ENCODE measurements at regions not wholly inside any gene's neighbourhood (a gene's known extent, or its start where the extent isn't known, plus 50 kb on each side); places are given as distances from the start of the nearest gene placed in this dataset.

- Histone ChIP-seq H3K4me2 (ENCODE audit: low read depth, low read length) (no peak overlapping the region), H3K9me3 (replicated peaks; ENCODE audit: insufficient read depth, low read length) (no peaks in the 10 kb centered on the region), H3K4me3 (ENCODE audit: low read length) (no peak overlapping the region), H3K9me2 (replicated peaks; ENCODE audit: insufficient read depth, low read length) (no peaks in the 10 kb centered on the region), H3K4me1 (ENCODE audit: low read length) (peaks cover 6% of the 10 kb centered on the region), H3K79me2 (ENCODE audit: low read length) (no peaks in the 10 kb centered on the region), H3K27me3 (replicated peaks; ENCODE audit: insufficient read depth, low read length) (no peaks in the 10 kb centered on the region), H2AFZ (ENCODE audit: low read length) (no peak overlapping the region), H3K27ac (ENCODE audit: low read length) (no peak overlapping the region), H4K20me1 (ENCODE audit: insufficient read depth, low read length) (no peaks in the 10 kb centered on the region), H3K36me3 (replicated peaks; ENCODE audit: insufficient read depth, low read length) (no peaks in the 10 kb centered on the region), H3K9ac (ENCODE audit: low read length) (no peak overlapping the region), H3F3A (ENCODE audit: insufficient read depth, low read length) (no peaks in the 10 kb centered on the region)
- DNase-seq: no peak
- no peak for TF ChIP-seq CTCF (IDR thresholded peaks at IDR 0.05; ENCODE audit: low read length)
- no peak for TF ChIP-seq EZH2phosphoT487 (IDR thresholded peaks at IDR 0.05; ENCODE audit: low read length)
- no peak for TF ChIP-seq EZH2 (optimal IDR thresholded peaks at IDR 0.05; ENCODE audit: low read depth, low read length)
These were observed 67.9 kb upstream of the LIN7A start for GRCh38 chr12:81005606-81006005.

GRCh38 chr12:81000831-81001230 is 63.1 kb upstream of the LIN7A start:
- TF ChIP-seq CTCF (IDR thresholded peaks at IDR 0.05; ENCODE audit: low read length) (no peak), EZH2phosphoT487 (IDR thresholded peaks at IDR 0.05; ENCODE audit: low read length) (no peak), EZH2 (optimal IDR thresholded peaks at IDR 0.05; ENCODE audit: low read depth, low read length) (no peak)
- H3K9ac ChIP-seq (ENCODE audit: low read length): no peak overlapping the region
- H2AFZ ChIP-seq (ENCODE audit: low read length): no peak overlapping the region
- no peaks in the 10 kb centered on the region for H4K20me1 ChIP-seq (ENCODE audit: insufficient read depth, low read length)
- peaks cover 6% of the 10 kb centered on the region for H3K4me1 ChIP-seq (ENCODE audit: low read length)
- H3F3A ChIP-seq (ENCODE audit: insufficient read depth, low read length): no peaks in the 10 kb centered on the region
- H3K27ac ChIP-seq (ENCODE audit: low read length): no peak overlapping the region
- H3K79me2 ChIP-seq (ENCODE audit: low read length): no peaks in the 10 kb centered on the region
- no peaks in the 10 kb centered on the region for H3K9me3 ChIP-seq (replicated peaks; ENCODE audit: insufficient read depth, low read length)
- H3K9me2 ChIP-seq (replicated peaks; ENCODE audit: insufficient read depth, low read length): no peaks in the 10 kb centered on the region
- H3K4me2 ChIP-seq (ENCODE audit: low read depth, low read length): no peak overlapping the region
- H3K36me3 ChIP-seq (replicated peaks; ENCODE audit: insufficient read depth, low read length): no peaks in the 10 kb centered on the region
- no peaks in the 10 kb centered on the region for H3K27me3 ChIP-seq (replicated peaks; ENCODE audit: insufficient read depth, low read length)
- no peak overlapping the region for H3K4me3 ChIP-seq (ENCODE audit: low read length)
- peak; percentile 41 for DNase-seq

GRCh38 chr12:80988986-80989385 is 51.3 kb upstream of the LIN7A start:
- no peaks in the 10 kb centered on the region for H3K36me3 ChIP-seq (replicated peaks; ENCODE audit: insufficient read depth, low read length)
- no peak overlapping the region for H3K9ac ChIP-seq (ENCODE audit: low read length)
- no peak overlapping the region for H3K4me2 ChIP-seq (ENCODE audit: low read depth, low read length)
- no peaks in the 10 kb centered on the region for H4K20me1 ChIP-seq (ENCODE audit: insufficient read depth, low read length)
- H3K4me3 ChIP-seq (ENCODE audit: low read length): no peak overlapping the region
- H3K79me2 ChIP-seq (ENCODE audit: low read length): no peaks in the 10 kb centered on the region
- no peaks in the 10 kb centered on the region for H3K9me3 ChIP-seq (replicated peaks; ENCODE audit: insufficient read depth, low read length)
- DNase-seq: no peak
- no peaks in the 10 kb centered on the region for H3F3A ChIP-seq (ENCODE audit: insufficient read depth, low read length)
- no peaks in the 10 kb centered on the region for H3K9me2 ChIP-seq (replicated peaks; ENCODE audit: insufficient read depth, low read length)
- H3K4me1 ChIP-seq (ENCODE audit: low read length): no peaks in the 10 kb centered on the region
- H3K27ac ChIP-seq (ENCODE audit: low read length): no peak overlapping the region
- no peak overlapping the region for H2AFZ ChIP-seq (ENCODE audit: low read length)
- no peaks in the 10 kb centered on the region for H3K27me3 ChIP-seq (replicated peaks; ENCODE audit: insufficient read depth, low read length)
- TF ChIP-seq CTCF (IDR thresholded peaks at IDR 0.05; ENCODE audit: low read length) (no peak), EZH2 (optimal IDR thresholded peaks at IDR 0.05; ENCODE audit: low read depth, low read length) (no peak), EZH2phosphoT487 (IDR thresholded peaks at IDR 0.05; ENCODE audit: low read length) (no peak)

All from MM.1S (cell line).